Right lobe of liver (tissue), 6 donors: ENCODE measurements at regions not wholly inside any gene's neighbourhood (a gene's known extent, or its start where the extent isn't known, plus 50 kb on each side); places are given as distances from the start of the nearest gene placed in this dataset.

ENCODE experiments used
- ATAC-seq, 4 donors: fragments of 200-7000 bp; cut with Tn5 transposase; one replicate each; pipeline ENCODE4 v1.9.1; 2020; ENCODE audit warnings: mild to moderate bottlenecking in 4 of 4, moderate library complexity in 4 of 4
- DNase-seq, 3 donors: peaks; one replicate each; pipeline ENCODE4 v3.0.0-alpha.2; 2020
- H3K27ac ChIP-seq, 3 donors: fragments of 200-600 bp; one replicate each; pipeline ENCODE4 v1.8.0; 2022
- H3K27me3 ChIP-seq, 2 donors: fragments of 200-600 bp; one replicate each; pipeline ENCODE4 v1.8.0; 2022
- H3K36me3 ChIP-seq, 4 donors: fragments of 200-600 bp; sonication (generic) in 1 of 4; one replicate each; pipeline versions ENCODE4 v1.5.1 to v1.8.0; 2017 to 2022; ENCODE audit warnings: control low read depth in 1 of 4
- H3K4me1 ChIP-seq, 4 donors: fragments of 200-600 bp; sonication (generic) in 1 of 4; one replicate each; pipeline versions ENCODE4 v1.5.1 to v1.8.0; 2017 to 2022; ENCODE audit warnings: control low read depth in 1 of 4
- H3K4me3 ChIP-seq, 3 donors: fragments of 200-600 bp; one replicate each; pipeline ENCODE4 v1.8.0; 2022
- H3K9me3 ChIP-seq, 4 donors: fragments of 200-600 bp; sonication (generic) in 1 of 4; one replicate each; pipeline versions ENCODE4 v1.5.1 to v1.8.0; 2017 to 2022; ENCODE audit warnings: control low read depth in 1 of 4
- CTCF ChIP-seq, 4 donors: fragments of 200-600 bp in 3 of 4; fragments of 450-650 bp in 1 of 4; IDR thresholded peaks; one replicate each; pipeline versions ENCODE4 v1.5.1 to v1.8.0; 2016 to 2022; ENCODE audit warnings: antibody characterized with exemption in 4 of 4, mild to moderate bottlenecking in 2 of 4
- POLR2A ChIP-seq: fragments of 450-650 bp; IDR thresholded peaks from one replicate; pipeline ENCODE4 v1.6.1; 2017; ENCODE audit warnings: antibody characterized with exemption, mild to moderate bottlenecking
- WGBS: methylation state at CpG from one replicate; pipeline ENCODE4 v1.1.6; 2018; ENCODE audit warnings: low coverage, low lambda C conversion rate; ENCODE audit not compliant: insufficient coverage; ENCODE audit errors: missing lambda C conversion rate; 5-methylcytosine and 5-hydroxymethylcytosine counted together
- intact Hi-C, 2 donors: fragments of 100-400 bp; cut with DNase I; formaldehyde crosslinking; loops; one replicate each; pipeline versions ENCODE4 v1.11.2 to v1.14.1; 2022
- donor health status: DM: no; HTN: yes; CAD: no.
- donor health status: DM: no; HTN: no; CAD: no.
- donor health status: DM: no; HTN: no; CAD: no.
- donor health status: DM: no; HTN: yes; CAD: no.
- donor health status: DM: no; HTN: yes; CAD: no.

GRCh38 chr2:145206496-145207281 is 686.8 kb upstream of the ZEB2 start:
- no peak overlapping the region for H3K27ac ChIP-seq
- no peak for DNase-seq
- WGBS, result 57% methylated on average over 4 of the region's 4 CpGs
- ATAC-seq, result no peak
- no peak for TF ChIP-seq CTCF (IDR thresholded peaks at IDR 0.05)
- TF ChIP-seq POLR2A, result no peak
- no peaks in the 10 kb centered on the region for H3K4me1 ChIP-seq
- H3K9me3 ChIP-seq, result no peaks in the 10 kb centered on the region
- H3K36me3 ChIP-seq, result no peaks in the 10 kb centered on the region
- H3K4me3 ChIP-seq, result no peak overlapping the region
- no peaks in the 10 kb centered on the region for H3K27me3 ChIP-seq
- intact Hi-C loops, result no loop called here

- no peak for DNase-seq
- no peak for ATAC-seq
- WGBS, result 100% methylated on average over 1 of the region's 2 CpGs
- H3K4me1 ChIP-seq, result no peaks in the 10 kb centered on the region
- intact Hi-C loops, result no loop called here
- no peaks in the 10 kb centered on the region for H3K36me3 ChIP-seq
- TF ChIP-seq CTCF (IDR thresholded peaks at IDR 0.05) (no peak), POLR2A (no peak)
- H3K27me3 ChIP-seq, result no peaks in the 10 kb centered on the region
- no peak overlapping the region for H3K4me3 ChIP-seq
- no peaks in the 10 kb centered on the region for H3K9me3 ChIP-seq
- H3K27ac ChIP-seq, result no peak overlapping the region
Measured at GRCh38 chr2:145203891-145204290, 684.0 kb upstream of the ZEB2 start.

GRCh38 chr2:145199827-145200706 is 680.1 kb upstream of the ZEB2 start:
- no peak for TF ChIP-seq POLR2A
- no peak for TF ChIP-seq CTCF (IDR thresholded peaks at IDR 0.05)
- ATAC-seq (no peak), DNase-seq (no peak)
- Histone ChIP-seq H3K4me3 (no peak overlapping the region), H3K36me3 (no peaks in the 10 kb centered on the region), H3K4me1 (no peaks in the 10 kb centered on the region), H3K27ac (no peak overlapping the region), H3K9me3 (no peaks in the 10 kb centered on the region), H3K27me3 (no peaks in the 10 kb centered on the region)
- intact Hi-C loops, result no loop called here
- 78% methylated on average over 5 of the region's 6 CpGs for WGBS

GRCh38 chr2:145199042-145199441 is 679.1 kb upstream of the ZEB2 start:
- 46% methylated on average over 7 of the region's 7 CpGs for WGBS
- no peak for DNase-seq

More at GRCh38 chr2:145199042-145199441, 679.1 kb upstream of the ZEB2 start:
- TF ChIP-seq CTCF (IDR thresholded peaks at IDR 0.05) (no peak), POLR2A (no peak)
- no peak for ATAC-seq
- Histone ChIP-seq H3K4me1 (no peaks in the 10 kb centered on the region), H3K36me3 (no peaks in the 10 kb centered on the region), H3K4me3 (no peak overlapping the region), H3K27me3 (no peaks in the 10 kb centered on the region), H3K9me3 (no peaks in the 10 kb centered on the region), H3K27ac (no peak overlapping the region)
- intact Hi-C loops, result no loop called here
